ENCODE measurements at regions not wholly inside any gene's neighbourhood (a gene's known extent, or its start where the extent isn't known, plus 50 kb on each side); places are given as distances from the start of the nearest gene placed in this dataset.

DNA sequence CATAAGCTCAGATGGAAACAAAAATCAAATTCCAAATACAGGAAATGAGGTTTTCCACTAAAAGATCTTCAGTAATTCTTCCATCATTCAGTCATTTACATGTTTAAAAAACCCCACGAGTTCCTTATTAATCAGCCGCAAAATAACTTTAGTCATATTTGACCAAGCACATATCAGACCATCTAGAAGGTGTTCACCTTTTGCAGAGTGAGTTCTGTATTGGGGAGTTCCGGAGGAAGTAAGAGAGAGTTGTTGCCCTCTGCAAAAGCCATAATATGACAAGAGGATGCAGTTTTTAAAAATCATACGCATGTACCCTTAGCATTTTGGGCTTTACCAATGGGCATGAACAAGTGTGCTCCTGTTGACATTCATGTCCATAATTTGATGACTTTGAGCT is 61.6 kb downstream of the CCR1 start:
- no peak for DNase-seq (ENCODE audit: low read depth, low spot score)

DNA sequence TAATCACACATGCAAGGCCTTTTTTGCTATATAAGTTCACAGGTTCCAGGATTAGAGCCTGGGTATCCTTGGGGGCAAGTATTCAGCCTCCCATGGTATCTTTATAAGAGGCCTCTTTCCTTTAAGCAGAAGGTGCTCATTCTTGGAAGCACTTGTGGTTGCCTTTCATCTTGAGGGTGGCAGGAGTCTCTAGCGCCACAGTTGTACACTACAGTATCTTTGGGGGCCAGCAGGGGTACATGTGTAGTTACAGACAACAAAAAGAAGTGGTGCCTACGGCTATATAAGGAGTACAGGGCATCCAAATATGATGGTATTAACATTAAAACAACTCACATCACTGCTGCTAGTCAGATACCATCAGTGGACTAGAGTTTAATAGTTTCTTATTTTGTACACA is 62.1 kb downstream of the CCR1 start:
- DNase-seq (ENCODE audit: low read depth, low spot score): no peak

DNA sequence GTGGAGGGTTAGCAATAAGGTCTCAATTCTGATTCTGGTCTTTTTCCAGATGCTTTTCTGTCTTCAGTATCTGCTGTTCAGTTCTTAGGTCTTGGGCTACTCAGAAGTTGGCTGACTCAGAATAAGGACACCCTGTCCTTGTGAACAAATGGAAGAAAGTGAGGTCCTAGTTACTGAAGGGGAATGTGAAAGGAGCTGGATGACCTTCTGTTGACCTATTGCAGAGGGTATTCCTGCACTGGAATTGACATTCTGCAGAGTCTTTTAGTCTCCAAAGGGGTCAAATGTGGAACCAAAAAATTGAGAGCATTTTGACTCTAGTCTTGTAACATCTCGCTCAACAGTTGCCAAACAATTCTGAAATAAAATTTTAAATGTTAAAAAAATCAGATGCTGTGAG is 63.0 kb downstream of the CCR1 start:
- DNase-seq (ENCODE audit: low read depth, low spot score): no peak

DNA sequence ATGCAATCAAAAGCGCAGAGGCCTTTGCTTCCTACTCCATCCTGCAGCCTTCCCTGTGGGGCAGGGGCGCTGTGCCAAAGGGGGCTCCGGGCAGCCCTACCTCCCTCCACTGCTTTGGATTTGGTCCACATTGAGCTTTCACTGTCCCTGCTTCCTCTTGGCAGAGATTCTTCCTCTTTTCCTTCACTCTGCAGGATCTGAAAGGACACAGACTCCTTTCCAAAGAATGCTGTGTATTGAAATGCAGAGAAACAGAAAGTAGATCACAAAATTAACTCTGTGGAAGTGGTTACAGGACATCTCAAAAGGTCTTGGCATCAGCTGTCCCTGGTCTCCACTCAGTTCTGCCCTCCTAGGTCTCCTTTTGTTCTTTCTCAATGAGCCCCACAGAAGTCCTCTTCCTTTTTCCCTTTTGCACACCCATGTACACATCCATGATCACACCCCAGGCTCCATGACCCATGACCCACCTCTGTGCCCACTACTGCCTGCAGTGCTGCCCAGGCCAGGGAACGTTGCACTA is 64.1 kb downstream of the CCR1 start:
- DNase-seq (ENCODE audit: low read depth, low spot score): no peak

DNA sequence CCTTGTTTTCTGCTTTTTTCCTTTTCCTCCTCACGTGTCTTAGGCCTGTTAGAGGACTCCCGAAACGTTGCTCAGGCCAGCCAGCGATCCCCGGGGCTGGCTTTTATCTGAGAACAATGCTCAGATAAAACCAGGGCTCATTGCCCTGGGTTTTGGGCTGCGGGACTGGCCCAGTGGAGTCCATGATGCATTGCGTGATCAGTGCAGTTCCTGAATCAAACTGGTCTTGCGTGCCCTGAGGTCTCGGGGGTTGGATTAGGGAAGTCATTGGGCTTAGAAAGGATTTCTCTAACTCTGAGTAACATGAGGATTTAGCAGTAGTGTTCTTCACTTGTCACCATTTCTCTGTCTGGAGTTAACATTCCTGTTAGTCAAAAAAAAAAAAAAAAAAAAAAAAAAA is 66.3 kb downstream of the CCR1 start:
- no peak for DNase-seq (ENCODE audit: low read depth, low spot score)

DNA sequence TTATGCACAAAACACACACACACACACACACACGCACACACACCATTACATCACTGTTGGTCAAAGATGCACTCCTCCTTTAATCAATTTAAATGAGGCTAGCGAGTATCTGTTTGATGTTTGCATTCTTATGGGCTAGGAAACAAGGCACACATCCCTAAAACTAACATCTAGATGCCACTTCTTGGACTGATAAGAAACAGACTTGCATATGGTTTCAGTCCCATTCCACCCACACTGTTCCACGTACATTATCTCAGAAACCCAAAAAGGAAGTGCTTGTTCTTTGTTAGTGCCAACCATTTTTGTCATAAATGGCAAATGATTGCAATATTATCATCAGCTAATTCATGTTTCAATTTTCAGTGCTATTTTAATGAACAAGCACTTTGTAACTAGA is 69.5 kb downstream of the CCR1 start:
- no peak for DNase-seq (ENCODE audit: low read depth, low spot score)

DNA sequence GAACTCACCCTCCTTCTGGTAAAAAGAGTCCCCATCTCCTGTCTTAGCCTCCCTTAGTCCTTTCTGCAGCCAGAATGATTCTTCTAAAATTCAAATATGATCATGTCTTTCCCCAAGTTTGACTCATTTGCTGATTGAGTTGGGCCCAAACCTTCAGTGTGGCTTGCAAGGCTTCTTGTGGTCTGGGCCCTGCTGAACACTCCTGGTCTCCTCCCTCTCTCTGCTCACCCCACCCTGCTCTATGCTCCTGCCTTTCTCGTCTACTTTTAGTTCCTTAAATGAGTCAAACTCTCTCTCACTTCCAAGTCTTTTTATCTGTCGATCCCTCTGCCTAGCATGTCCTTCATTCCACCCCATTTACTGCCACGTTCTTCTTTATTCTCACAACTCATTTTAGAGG is 72.6 kb downstream of the CCR1 start:
- DNase-seq (ENCODE audit: low read depth, low spot score): no peak

DNA sequence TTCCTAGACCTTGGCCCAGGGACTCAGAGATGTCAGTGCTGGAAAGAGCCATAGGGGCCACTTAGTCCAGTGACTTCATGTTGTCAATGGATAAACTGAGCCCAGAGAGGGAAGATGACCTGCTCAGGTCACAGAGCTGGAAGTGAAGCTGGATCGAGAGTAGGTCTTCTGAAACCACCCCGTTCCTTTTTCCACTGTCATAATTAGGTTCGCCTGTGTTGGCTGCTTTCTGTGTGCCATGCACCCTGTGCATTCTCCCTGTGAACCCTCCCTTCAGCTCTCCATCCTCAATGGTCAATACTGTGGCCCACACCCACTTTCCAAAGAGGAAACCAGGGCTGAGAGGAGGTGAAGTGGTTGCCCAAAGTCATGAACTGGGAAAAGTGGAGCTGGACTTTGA is 74.8 kb downstream of the CCR1 start:
- DNase-seq (ENCODE audit: low read depth, low spot score): no peak

DNA sequence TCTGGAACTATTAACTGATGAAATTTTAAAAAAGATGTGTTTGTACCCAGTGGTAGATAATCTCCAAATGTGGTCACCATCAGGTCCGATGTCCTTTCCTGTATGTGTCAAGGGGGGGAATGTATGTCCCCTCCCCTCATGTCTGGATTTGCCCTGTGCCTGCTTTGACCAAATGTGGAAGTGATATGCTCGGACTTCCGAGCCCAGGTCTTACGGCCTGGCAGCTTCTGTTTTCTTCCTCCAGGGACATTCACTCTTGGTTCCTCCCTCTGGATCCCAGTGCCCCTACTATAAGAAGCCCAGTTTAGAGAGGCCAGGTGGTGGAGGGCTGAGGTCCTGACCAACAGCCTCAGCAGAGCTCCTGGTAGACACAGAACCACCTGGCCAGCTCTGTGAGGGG is 75.5 kb downstream of the CCR1 start:
- no peak for DNase-seq (ENCODE audit: low read depth, low spot score)

DNA sequence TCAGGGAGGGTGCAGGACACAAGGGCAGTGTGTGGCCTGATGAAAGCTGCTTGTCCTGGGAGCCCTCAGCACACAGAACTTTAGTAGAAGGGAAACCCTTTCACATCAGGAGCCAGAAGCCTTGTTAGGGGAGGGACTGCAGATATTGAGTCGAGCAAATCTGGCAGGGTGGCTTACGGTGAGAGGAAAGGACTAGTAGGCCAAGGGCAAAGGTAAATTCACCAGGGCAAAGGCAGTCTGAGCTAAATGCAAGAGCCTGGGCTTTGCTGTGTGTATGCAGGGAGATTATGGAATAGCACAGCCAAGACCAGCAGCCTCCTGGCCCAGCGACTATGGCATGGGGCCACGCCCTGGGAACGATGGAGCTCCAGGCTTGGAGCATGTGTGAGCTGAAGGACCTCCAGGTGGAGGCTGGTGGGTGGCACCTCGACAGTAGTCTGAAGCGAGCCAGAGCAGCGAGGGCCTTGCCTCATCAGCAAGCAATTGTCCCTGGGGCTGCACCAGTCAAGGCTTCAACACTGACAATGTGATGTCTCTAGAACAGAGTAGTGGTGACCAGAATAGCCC is 76.1 kb downstream of the CCR1 start:
- DNase-seq (ENCODE audit: low read depth, low spot score): no peak

DNA sequence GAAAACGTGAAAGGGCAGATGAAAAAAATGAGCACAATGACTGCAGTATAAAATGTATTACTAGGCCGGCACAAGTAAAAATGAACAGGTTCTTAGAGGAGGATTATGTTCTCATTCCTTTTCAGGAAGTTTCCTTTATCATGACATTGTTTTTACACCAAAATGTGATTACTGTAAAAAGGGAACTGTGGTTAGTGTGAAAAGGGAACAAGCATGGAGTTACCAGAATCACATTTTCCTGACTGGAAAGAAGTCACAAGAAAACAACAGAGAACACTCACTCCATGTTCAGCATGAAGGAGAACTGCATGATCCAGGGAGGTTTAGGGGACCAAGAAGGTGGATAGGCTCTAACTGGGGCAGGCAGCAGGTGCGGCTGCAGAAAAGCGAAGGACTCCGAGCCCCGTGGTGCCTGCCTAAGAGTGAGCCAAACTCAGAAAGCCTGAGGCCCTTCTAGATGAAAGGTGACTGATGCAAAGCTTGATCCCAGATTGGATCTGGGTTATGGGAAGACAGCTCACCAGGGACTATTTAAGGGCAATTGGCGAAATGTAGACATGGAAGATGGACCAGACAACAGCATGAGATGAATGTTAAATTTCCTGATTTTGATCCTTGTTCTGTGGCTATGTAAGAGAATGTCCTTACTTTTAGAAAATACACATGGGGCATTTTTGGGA is 77.3 kb downstream of the CCR1 start:
- DNase-seq (ENCODE audit: low read depth, low spot score): no peak

DNA sequence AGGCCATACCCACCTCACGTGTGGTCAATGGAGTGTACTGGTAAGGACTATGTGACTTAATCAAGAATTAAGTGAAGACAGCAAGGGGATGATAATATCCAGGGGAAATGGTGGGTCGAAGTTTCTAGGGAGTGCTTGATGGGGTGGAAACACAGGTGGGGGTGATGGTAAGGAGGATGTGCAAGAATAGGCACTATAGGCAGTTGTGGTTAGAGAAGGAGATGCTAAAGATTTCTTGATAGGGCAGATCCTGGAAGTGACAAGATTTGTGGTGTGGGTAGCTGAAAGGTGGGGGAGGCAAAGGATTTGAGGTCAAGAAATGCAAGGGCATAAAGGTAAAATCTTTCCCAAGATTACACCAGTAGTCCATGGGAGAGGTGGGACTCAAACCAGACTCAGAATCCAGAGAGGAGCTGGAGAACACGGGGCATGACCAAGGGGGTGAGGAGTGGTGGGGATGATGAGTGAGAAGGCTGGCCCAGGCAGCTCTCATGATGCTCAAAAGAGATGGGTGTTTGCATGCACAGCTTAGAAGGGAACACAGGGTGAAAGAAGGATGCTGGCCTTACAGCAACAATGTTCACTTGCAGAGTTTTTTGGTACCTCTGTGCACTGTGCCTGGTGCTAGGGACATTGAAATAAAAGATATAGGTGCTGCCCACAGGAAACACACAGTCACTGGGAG is 78.4 kb downstream of the CCR1 start:
- no peak for DNase-seq (ENCODE audit: low read depth, low spot score)

DNA sequence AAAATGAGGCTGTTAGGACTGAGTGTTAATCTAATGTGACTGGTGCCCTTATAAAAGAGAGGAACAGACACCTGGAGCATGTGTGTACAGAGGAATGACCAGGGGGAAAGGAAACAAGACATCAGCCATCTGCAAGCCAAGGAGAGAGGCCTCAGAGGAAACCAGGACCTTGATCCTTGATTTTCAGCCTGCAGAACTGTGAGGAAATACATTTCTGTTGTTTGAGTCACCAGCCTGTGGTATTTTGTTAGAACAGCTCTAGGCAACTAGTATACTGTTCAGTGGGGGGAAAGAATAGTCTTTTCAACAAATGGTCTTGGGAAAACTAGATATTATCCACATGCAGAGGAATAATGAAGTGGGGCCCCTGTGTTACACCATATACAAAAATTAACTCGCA is 80.6 kb downstream of the CCR1 start:
- DNase-seq (ENCODE audit: low read depth, low spot score): peak; percentile 13

DNA sequence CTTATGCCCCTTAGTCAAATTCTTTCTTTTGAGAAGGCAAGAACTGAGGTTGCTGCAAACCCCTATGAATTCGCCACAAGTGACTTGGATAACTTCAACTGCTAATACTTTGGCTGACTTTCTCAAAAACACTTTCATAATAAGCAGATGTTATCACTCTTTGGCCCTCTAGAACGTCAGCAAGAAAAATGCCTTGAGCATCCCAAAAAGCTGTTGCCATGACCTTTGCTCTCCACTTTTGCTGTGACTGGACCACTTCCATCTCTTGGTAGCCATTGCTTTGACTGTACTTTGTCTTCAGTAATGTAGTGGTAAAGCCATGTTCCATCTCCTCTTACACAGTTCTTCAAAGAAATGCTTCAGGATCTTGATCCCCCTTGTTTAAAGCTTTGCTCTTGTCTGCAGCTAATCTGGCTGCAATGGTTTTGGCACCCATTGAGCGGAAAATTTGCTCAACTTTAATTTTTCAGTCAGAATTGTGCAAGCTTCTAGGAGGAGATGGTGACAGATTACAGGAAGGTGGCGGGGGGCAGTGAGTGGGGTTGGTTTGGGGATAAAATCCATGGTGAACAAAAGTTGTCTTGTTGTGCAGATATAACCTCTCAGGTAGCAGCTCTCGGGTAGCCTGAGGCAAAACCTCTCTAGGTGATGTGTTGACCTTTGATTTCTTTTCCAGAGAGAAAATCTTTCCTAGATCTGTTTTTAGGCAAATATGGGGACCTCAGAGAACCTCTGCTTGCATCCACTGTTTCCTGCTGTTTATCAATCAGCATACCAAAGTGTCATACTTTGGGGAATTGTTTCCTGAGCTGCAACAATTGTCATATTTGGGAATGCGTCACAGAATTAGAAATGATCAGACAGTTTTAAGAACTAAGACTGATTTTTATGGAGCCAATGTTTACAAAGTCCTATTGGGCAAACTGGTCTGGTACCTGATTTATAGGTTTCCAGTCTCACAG is 83.6 kb downstream of the CCR1 start:
- DNase-seq (ENCODE audit: low read depth, low spot score): no peak

DNA sequence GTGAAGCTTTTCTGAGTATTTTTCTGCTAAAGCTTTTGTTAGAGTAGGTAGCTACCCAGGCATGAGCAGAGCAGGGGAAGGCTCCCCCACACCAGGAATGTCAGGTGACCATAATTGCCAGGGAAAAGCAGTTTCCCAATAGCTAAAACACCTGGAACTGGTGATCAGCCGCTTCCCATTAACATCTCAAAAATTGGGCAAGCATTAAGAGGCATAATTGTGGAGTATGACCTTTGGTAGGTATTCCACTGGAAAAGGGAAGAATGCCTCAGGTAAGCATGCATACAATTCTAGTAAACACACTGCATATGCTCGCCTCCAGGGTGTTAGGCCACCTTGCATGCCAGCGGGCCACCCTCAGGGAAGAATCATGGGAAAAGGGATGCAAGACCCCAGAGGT is 84.5 kb downstream of the CCR1 start:
- DNase-seq (ENCODE audit: low read depth, low spot score): no peak

DNA sequence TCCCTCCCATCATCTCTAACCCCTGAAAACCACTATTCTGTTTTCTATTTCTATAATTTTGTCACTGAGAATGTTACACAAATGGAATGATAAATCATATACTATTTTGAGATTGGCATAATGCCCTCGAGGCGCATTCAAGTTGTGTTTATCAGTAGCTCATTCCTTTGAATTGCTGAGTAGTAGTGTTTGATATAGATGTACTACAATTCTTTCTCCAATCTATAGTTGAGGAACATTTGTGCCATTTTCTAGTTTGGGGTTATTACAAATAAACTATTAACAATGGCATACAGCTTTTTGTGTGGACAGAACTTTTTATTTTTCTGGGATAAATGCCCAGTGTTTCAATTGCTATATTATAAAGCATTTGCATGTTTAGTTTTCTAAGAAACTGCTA is 86.0 kb downstream of the CCR1 start:
- DNase-seq (ENCODE audit: low read depth, low spot score): no peak

DNA sequence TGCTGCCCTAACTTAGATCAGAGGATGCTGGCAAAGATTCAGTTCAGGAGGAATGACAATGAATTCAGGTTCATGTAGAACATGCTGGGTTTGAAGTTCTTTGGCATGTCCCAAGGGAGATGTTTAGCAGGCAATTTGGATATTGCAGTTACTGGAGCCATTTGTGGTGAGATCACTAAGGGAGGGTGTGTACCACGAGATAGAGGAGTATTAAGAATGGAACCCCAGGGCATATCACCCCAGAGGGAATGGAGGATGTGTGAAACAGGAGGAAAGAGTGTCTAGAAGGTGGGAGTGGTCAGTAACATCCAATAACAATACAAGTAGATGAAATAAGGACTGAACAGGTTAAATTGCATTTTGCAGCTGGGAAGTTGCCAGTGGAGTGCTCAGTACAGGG is 87.1 kb downstream of the CCR1 start:
- no peak for DNase-seq (ENCODE audit: low read depth, low spot score)

DNA sequence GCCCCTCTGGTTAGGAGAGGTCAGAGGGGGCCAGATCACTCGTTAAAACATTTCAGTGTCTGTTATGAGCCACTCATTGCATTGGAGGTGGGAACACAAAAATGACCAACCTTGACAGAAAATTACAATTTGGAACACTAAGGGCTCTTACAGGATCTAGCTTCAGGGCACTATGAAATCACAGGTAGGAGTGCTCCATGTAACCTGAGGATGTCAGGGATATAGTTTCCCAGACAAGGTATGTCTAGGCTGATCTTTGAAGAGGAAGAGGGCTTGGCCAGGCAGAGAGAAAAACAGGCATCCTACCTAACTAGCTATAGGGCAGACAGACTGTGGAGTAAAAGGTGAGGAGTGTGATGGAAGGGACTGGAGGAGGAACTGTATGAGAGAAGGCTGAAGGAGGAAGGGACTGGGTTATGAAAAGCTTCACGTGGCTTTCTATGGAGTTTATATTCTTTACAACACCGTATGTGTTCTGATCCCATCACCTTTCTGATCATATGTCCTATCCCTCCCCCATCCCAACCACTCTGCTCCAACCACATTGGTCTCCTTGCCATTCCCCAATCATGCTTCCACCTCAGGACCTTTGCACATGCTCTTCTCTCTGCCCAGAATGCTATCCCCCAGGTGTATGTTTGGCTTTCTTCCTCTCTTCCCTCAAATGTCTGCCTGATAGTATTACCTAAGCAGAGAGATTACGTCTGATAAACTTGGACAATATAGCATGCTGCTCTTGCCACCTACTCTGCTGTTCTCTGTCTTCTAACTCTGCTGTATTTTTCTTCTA is 88.2 kb downstream of the CCR1 start:
- no peak for DNase-seq (ENCODE audit: low read depth, low spot score)

DNA sequence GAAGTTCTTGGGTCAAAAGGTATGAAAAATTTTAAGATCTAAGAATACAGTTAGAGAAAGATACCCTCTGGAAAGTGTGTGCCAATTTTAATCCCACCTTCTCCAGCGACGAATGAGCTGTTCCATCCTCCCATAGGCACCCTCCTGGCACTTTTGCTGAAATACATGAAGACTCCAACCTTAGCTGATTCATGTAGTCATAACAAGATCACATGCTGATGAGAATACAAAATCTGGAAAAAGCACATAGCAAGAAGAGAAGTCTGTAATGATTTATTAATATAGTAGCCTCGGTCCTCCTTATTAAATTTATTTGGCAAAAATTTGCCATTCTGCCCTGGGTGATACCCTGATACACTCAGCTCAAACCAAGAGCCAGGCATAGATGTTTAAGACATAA is 88.9 kb downstream of the CCR1 start:
- DNase-seq (ENCODE audit: low read depth, low spot score): no peak

DNA sequence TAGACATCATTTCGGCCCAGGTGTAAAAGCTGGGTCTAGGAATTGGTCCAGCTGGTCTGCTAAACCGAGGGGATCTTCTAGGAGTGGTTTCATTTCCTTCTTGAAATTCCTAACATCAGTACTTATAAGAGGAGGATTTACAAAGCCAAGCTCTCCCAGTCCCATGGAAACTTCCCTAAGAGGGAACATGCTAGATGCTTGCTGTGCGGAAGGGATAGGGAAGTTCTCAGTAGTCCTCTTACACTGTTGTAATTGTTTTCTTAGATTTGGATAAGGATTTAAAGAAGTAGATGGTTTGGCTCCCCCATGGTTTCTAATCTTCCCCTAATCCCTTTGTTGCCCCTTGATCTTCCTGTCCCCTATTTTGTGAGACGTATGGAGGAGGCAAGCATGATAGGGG is 89.7 kb upstream of the XCR1 start:
- no peak for DNase-seq (ENCODE audit: low read depth, low spot score)

DNA sequence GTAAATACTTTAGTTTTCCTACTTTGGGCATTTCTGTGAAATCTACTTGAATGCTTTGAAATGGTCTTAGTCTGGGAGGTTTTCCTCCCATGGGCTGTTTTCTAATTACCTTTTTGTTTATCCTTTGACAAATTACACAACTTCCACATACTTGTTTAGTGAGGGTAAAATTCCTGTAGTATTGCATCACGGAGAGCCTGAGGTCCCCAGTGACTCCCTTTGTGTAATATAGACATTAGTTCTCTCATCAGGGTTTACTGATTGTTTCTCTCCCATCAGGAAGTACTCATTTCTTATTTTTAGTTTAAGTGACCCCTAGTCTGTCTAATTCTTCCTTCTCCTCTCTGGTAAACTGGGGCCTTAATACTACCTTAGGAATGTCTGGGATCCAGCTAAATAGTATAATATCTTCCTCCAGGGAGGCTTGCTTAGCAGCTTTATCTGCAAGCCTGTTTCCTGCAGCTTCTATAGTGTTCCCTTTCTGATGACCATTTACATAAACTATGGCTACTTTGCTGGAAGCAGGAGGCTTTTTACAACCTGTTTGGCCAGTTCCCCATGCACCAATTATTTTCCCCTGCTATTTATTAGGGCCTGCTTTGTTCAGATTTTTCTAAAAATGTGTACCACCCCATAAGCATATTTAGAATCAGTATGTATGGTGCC is 87.2 kb upstream of the XCR1 start:
- DNase-seq (ENCODE audit: low read depth, low spot score): no peak
